Muscle of arm (tissue), 1 donor: ENCODE measurements at regions not wholly inside any gene's neighbourhood (a gene's known extent, or its start where the extent isn't known, plus 50 kb on each side); places are given as distances from the start of the nearest gene placed in this dataset.

Source experiments
- DNase-seq: peaks from one replicate; pipeline ENCODE4 v3.0.0-alpha.2; 2013

DNA sequence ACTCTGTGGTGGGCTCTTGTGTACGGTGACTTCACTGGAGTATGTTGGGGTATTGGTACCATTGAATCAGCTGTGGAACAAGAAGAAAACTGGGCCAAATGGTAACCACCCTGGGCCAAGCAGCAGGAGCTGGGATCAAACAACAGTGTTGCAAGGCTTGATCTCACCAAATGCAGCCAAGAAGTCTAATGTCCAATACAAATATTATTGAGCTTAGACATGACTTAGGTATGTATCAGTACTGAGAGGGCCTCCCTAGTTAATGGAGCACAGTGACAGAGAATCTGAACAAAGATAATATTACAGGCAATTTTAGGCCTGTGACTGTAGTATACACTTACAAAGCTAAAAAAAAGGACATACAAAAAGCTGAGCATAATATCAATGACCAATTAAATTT lies 604.8 kb downstream of the PLA2G4A start:
- no peak for DNase-seq

- peak; percentile 4 for DNase-seq
These were observed 613.9 kb downstream of the PLA2G4A start for GRCh38 chr1:187442603-187443002.

DNA sequence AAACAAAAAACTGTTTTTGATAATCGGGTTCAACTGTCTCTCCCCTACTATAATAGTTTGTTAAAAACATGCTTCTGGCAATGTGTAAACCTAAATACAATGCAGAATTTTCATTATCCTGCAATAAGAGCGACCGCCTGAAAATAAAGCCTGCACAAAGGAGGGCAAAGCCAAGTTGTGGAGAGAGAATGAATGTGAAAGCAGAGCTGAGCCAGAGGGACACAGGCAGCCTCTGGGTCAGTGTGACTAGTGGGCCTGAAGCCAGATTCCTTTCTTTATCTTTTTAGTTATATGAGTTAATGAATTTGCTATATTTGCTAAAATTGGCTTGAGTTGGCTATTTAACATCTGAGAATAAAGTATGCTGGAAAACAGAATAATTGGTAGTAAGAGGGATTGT lies 615.2 kb downstream of the PLA2G4A start:
- DNase-seq: no peak

- no peak for DNase-seq
These were observed 616.3 kb downstream of the PLA2G4A start for GRCh38 chr1:187445066-187445465.

DNA sequence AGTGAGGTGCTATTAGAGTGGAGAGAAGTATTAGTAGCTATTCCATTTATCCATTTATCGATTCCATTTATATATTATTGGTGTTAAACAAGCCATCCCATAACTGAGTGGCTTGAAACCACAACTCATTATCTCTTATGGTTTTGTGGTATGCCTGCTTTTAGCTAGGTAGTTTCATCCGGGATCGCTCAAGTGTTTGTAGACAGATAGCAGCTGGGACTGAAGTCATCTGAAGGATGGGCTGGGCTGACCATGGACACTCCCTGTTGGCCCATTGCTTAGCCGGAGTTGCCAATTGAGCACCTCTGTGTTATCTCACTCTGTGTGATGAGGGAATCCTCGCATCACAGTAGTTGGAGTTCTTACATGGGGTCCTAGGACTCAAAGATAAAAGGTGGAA lies 622.5 kb downstream of the PLA2G4A start:
- DNase-seq: no peak

DNA sequence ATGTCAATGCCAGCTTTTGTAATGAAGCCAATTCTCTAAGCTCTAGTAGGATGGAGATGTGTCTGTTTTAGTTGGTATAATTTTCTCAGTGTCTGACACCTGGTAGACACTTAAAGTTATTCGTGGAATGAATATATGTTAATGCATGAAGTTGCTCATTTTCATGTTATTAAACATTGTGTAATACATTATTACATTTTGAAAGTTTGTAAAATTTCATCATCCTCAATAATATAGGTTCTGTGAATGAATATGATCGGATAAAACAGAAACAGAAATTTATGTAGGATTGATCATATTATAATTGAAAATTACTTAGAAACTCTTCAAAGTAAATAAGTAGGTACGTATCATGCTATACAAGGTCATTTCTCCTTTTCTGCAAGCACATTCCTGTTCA lies 625.3 kb downstream of the PLA2G4A start:
- DNase-seq: no peak

DNA sequence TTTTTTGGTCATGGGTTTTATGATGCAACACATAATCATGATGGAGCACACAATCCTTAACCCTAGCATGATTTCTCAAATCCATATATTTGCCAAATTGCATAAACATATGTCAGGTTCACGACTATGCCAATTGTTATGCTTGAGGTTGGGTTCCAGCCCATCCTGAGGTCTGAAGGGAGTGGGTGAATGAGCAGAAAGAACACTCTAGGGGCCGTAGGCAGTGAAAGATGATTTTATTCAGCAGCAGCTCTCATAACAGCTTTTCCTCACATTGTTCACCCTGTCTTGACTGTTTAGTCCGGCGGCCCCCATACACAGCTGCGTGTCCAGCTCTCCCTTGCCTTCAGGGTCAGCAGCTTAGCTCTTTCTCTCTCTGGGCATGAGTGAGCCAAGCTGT lies 627.7 kb downstream of the PLA2G4A start:
- DNase-seq: no peak

GRCh38 chr1:187460093-187460492 lies 631.3 kb downstream of the PLA2G4A start:
- no peak for DNase-seq

GRCh38 chr1:187464320-187464719 lies 635.6 kb downstream of the PLA2G4A start:
- no peak for DNase-seq

- no peak for DNase-seq
These were observed 636.7 kb downstream of the PLA2G4A start for GRCh38 chr1:187465441-187465840.

DNA sequence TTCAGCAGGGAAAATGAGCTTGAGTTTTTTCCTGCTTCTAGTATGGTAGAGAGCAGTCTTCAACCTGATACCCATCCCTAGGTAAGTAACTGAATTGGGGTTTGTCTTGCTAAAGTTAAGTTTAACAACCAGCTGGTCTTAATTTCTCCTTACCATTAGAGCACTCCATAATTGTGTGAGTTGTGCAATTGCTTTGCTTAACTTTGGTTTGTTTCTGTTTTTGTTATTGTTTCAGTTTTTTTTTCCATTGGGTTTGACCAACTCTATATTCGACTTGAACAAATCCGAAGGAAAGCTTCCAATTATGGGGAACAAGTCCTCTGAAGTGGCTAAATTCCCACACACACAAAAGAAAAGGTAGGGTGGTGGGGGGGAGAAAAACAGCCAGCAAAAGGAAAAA lies 641.1 kb downstream of the PLA2G4A start:
- no peak for DNase-seq

DNA sequence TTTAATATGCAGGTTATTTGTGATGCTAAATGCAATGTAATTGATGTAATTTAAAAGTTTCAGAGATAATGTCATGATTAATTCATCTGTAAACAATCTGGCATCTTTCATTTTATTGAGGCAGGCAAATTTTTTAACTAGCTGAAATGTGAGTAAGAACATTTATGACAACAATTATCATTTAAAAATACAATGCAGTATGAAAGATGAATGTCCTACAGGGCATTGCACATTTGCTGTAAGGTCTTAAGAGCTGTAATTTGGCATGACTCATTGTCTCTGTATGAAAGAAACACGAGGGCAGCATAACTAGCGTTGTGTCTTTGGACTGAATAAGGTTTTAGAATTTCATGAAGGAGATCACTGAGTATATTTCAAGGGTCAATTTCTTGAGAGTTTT lies 642.8 kb downstream of the PLA2G4A start:
- no peak for DNase-seq

DNA sequence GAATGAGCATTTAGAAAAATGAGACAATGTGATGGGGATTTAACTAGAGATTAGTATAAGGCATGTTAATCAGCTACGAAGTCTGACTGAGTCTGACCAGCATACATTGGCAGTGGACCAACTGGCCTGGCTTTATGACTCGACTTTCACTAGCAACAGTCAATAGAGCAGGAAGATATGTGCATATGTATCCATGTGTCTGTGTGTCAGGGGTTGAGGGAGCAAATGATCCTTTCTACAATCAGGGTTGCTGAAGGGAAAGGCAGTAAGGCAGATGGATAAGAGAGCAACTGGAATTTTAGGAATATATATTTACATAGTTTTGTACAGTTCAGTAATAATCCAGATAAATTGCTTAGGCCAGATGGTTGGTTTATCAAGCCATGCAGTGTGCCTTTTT lies 645.6 kb downstream of the PLA2G4A start:
- DNase-seq: no peak

DNA sequence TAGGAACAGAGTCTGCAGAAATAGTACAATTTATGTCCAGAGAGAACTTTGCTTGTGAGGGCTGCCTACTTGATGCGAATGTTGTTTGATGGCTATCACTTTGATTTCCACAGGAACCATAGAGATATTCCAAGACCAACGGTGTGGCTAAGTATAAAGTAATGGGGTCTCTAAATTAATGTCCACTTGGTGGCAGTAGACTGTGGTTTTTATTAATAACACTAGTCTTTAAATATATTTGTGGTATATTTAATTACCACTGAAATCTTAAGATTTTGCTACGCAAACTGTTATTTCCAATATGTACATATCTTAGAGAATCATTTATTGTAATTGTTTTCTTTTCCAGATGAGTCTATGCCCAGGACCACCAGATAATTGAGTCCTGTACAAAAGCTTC lies 647.9 kb downstream of the PLA2G4A start:
- no peak for DNase-seq

GRCh38 chr1:187477103-187477502 lies 648.4 kb downstream of the PLA2G4A start:
- DNase-seq: no peak

- DNase-seq: no peak
These were observed 648.8 kb downstream of the PLA2G4A start for GRCh38 chr1:187477535-187477934.

DNA sequence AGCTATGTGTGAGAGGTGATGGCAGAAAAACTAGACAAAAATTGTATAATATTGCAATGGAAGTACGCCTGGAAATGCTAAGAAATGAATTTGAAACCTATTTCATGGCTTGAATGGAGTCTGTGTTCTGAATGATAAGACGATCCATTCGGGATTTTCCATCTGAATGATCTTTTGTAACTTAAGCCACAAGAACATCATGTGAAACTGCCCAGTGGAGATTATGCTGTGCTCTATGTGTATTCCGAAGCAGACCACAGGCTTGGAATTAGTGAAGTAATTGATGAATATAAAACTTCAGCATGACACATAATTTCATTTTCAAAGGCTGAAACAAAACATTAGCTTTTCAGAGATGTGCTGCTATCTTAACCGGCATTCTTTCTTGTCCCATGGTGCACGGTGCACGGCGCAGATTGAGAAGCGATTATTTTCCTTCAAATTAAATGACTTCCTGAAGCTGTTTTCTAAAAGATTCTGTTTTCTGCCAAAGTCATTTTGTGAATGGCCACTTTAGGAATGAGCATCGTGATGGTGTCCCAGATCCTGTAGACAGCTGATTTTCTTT lies 652.9 kb downstream of the PLA2G4A start:
- no peak for DNase-seq

DNA sequence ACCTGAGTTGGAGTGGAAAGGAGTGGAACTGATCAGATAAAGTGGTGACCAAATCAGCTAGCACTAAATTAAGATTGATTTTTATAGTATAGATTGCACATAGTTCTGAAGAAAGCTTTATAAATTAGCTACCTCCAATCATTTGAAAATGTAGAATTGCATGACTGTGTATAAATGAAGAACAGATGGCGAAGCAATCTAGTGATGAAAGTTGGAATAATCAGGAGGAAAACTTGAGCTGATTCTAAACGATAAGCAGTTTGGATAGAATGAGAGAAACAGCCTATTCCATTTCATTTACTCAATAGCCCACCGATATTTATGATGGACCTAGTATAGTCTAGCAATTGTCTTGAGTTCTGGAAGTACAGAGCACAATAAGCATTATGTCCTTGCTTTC lies 661.5 kb downstream of the PLA2G4A start:
- DNase-seq: no peak

GRCh38 chr1:187491082-187491720 lies 662.5 kb downstream of the PLA2G4A start:
- DNase-seq: no peak

DNA sequence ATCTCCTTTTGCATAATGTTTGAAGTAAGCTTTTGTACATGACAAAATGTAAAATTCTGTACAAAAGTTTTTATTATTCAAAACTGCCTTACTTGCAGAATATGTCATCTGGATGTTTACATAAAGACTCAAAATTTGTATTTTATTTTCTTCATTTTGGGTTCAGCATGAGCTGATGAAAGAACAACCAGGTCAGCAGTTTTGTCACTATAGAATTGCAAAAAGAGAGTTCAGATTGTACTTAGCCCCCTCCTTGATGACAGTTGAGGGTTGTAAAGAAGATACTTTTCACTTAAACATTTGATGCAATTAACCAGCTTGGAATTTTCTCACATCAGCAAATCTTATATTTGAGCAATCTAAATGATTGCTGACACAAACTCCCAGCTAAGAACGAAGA lies 669.3 kb downstream of the PLA2G4A start:
- no peak for DNase-seq

DNA sequence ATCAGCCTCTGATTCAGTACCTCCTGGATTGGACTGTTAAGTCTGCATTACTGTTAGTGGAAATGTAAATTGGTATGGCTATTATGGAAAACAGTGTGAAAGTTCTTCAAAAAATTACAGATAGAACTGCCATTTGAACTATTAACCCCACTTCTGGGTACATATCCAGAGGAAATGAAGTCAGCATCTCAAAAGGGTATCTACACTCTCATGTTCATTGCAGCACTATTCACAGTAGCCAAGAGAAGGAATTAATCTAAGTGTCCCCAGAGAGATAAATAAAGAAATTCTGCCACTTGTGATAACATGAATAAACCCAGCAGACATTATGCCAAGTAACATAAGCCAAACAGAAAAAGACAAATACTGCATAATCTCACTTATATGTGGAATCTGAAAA lies 676.0 kb downstream of the PLA2G4A start:
- DNase-seq: no peak

- no peak for DNase-seq
These were observed 680.3 kb downstream of the PLA2G4A start for GRCh38 chr1:187509091-187509490.

DNA sequence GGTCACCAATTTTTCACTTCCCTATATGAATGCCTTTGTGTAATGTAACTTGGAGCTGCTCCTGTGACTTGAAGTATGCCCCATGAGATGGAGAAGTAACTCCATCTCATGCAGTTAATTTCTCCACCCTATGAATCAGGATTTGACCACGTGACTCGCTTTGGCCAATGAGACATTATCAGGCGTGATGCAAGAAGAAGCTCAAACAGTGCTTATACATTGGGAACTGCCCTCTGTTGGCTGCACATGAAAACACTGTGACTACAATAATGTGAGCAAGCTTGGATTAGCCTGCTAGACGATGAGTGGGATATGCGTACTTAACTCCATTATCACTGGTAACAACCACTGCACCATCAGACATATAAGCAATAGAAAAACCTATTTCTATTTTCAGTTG lies 684.4 kb downstream of the PLA2G4A start:
- DNase-seq: no peak

GRCh38 chr1:187514110-187514509 lies 685.4 kb downstream of the PLA2G4A start:
- DNase-seq: no peak
